ENCODE measurements at regions not wholly inside any gene's neighbourhood (a gene's known extent, or its start where the extent isn't known, plus 50 kb on each side); places are given as distances from the start of the nearest gene placed in this dataset.

- TF ChIP-seq CTCF (IDR thresholded peaks at IDR 0.05; ENCODE audit: low read depth, low read length) = no peak
- no peak overlapping the region for H3K4me3 ChIP-seq (ENCODE audit: low read depth, low read length)
Measured at GRCh38 chr12:107845226-107845979, 70.9 kb downstream of the ASCL4 start.

- TF ChIP-seq CTCF (IDR thresholded peaks at IDR 0.05; ENCODE audit: low read depth, low read length) = no peak
Measured at GRCh38 chr12:107845980-107846659, 71.6 kb downstream of the ASCL4 start.

GRCh38 chr12:107847430-107847829 is 72.9 kb downstream of the ASCL4 start:
- no peak for TF ChIP-seq CTCF (IDR thresholded peaks at IDR 0.05; ENCODE audit: low read depth, low read length)
- no peak overlapping the region for H3K4me3 ChIP-seq (ENCODE audit: low read depth, low read length)

More at GRCh38 chr12:107845980-107846659, 71.6 kb downstream of the ASCL4 start:
- no peak overlapping the region for H3K4me3 ChIP-seq (ENCODE audit: low read depth, low read length)

GRCh38 chr12:107847830-107848229 is 73.3 kb downstream of the ASCL4 start:
- no peak for TF ChIP-seq CTCF (IDR thresholded peaks at IDR 0.05; ENCODE audit: low read depth, low read length)
- H3K4me3 ChIP-seq (ENCODE audit: low read depth, low read length) = no peak overlapping the region

GRCh38 chr12:107853479-107853878 is 79.0 kb downstream of the ASCL4 start:
- no peak overlapping the region for H3K4me3 ChIP-seq (ENCODE audit: low read depth, low read length)
- no peak for TF ChIP-seq CTCF (IDR thresholded peaks at IDR 0.05; ENCODE audit: low read depth, low read length)

GRCh38 chr12:107855471-107855870 is 81.0 kb downstream of the ASCL4 start:
- no peak for TF ChIP-seq CTCF (IDR thresholded peaks at IDR 0.05; ENCODE audit: low read depth, low read length)
- H3K4me3 ChIP-seq (ENCODE audit: low read depth, low read length) = no peak overlapping the region

- no peak for TF ChIP-seq CTCF (IDR thresholded peaks at IDR 0.05; ENCODE audit: low read depth, low read length)
Measured at GRCh38 chr12:107856096-107856495, 81.6 kb downstream of the ASCL4 start.

More at GRCh38 chr12:107856096-107856495, 81.6 kb downstream of the ASCL4 start:
- H3K4me3 ChIP-seq (ENCODE audit: low read depth, low read length) = no peak overlapping the region
